CD14-positive monocyte (primary cell): ENCODE measurements at regions not wholly inside any gene's neighbourhood (a gene's known extent, or its start where the extent isn't known, plus 50 kb on each side); places are given as distances from the start of the nearest gene placed in this dataset.

Source experiments
- DNase-seq, 3 donors: peaks; one replicate each; pipeline ENCODE4 v3.0.0-alpha.2; 2011 to 2022
- H2AFZ ChIP-seq: 2 replicates; pipeline ENCODE4 v1.6.0; 2012; ENCODE audit warnings: mild to moderate bottlenecking, low read depth, low read length, inconsistent platforms; ENCODE audit not compliant: insufficient read depth, poor library complexity, severe bottlenecking
- H3K27ac ChIP-seq, 2 donors: 1 replicate in 1 of 2; 2 replicates in 1 of 2; pipeline ENCODE4 v1.5.1; 2012 to 2013; ENCODE audit warnings: low read length in 2 of 2, control low read depth in 1 of 2, inconsistent platforms in 1 of 2, low read depth in 1 of 2, mild to moderate bottlenecking in 1 of 2
- H3K27me3 ChIP-seq, 2 donors: one replicate each; pipeline versions ENCODE4 v1.6.0 to v1.6.1; 2011 to 2013; ENCODE audit warnings: low read length in 2 of 2; ENCODE audit not compliant: control insufficient read depth in 2 of 2, insufficient read depth in 2 of 2
- H3K36me3 ChIP-seq, 2 donors: replicated peaks in 1 of 2; 1 replicate in 1 of 2; 2 replicates in 1 of 2; pipeline versions ENCODE4 v1.5.1 to v1.6.1; 2012 to 2013; ENCODE audit warnings: low read length in 2 of 2, control low read depth in 1 of 2, inconsistent platforms in 1 of 2, mild to moderate bottlenecking in 1 of 2; ENCODE audit not compliant: insufficient read depth in 2 of 2, control insufficient read depth in 1 of 2
- H3K4me1 ChIP-seq, 2 donors: 1 replicate in 1 of 2; 2 replicates in 1 of 2; pipeline versions ENCODE4 v1.5.1 to v1.6.1; 2012 to 2013; ENCODE audit warnings: low read length in 2 of 2, control low read depth in 1 of 2, inconsistent platforms in 1 of 2, mild to moderate bottlenecking in 1 of 2, moderate library complexity in 1 of 2; ENCODE audit not compliant: insufficient read depth in 2 of 2, control insufficient read depth in 1 of 2
- H3K4me2 ChIP-seq: replicated peaks from 2 replicates; pipeline ENCODE3; 2012; ENCODE audit warnings: low read length, moderate library complexity, mild to moderate bottlenecking; ENCODE audit not compliant: poor library complexity, severe bottlenecking; ENCODE audit errors: extremely low read depth
- H3K4me3 ChIP-seq, 3 experiments: fragments of 200-600 bp in 1 of 3; sonication (generic) in 1 of 3; replicated peaks in 1 of 3; 1 replicate in 2 of 3; 2 replicates in 1 of 3; pipeline ENCODE4 v1.5.1; 2011 to 2013; ENCODE audit warnings: low read length in 3 of 3, mild to moderate bottlenecking in 3 of 3, control low read depth in 2 of 3, low read depth in 2 of 3, inconsistent platforms in 1 of 3, moderate library complexity in 1 of 3
- H3K79me2 ChIP-seq: 2 replicates; pipeline ENCODE4 v1.6.0; 2012; ENCODE audit warnings: mild to moderate bottlenecking, control low read depth, inconsistent platforms, low read length, moderate library complexity; ENCODE audit not compliant: insufficient read depth
- H3K9ac ChIP-seq: 2 replicates; pipeline ENCODE4 v1.6.0; 2017; ENCODE audit warnings: low read length, mild to moderate bottlenecking; ENCODE audit not compliant: insufficient read depth, poor library complexity, severe bottlenecking
- H3K9me3 ChIP-seq, 2 donors: replicated peaks in 1 of 2; 1 replicate in 1 of 2; 2 replicates in 1 of 2; pipeline versions ENCODE4 v1.5.1 to v1.6.1; 2012 to 2013; ENCODE audit warnings: low read length in 2 of 2, control low read depth in 1 of 2; ENCODE audit not compliant: control insufficient read depth in 1 of 2, insufficient read depth in 1 of 2
- H4K20me1 ChIP-seq: 2 replicates; pipeline ENCODE4 v1.6.0; 2012; ENCODE audit warnings: mild to moderate bottlenecking, low read length, control low read depth, moderate library complexity; ENCODE audit not compliant: insufficient read depth
- H3K27ac Mint-ChIP-seq, 7 donors: one replicate each; pipeline ENCODE4 v1.8.0; 2020; ENCODE audit warnings: mild to moderate bottlenecking in 7 of 7, mixed read lengths in 7 of 7, moderate library complexity in 6 of 7, inconsistent platforms in 2 of 7
- H3K27me3 Mint-ChIP-seq, 3 donors: one replicate each; pipeline ENCODE4 v1.8.0; 2021 to 2022; ENCODE audit warnings: low read depth in 3 of 3, mild to moderate bottlenecking in 3 of 3, mixed read lengths in 3 of 3, moderate library complexity in 3 of 3, inconsistent platforms in 1 of 3
- H3K36me3 Mint-ChIP-seq, 2 donors: one replicate each; pipeline ENCODE4 v1.8.0; 2020; ENCODE audit warnings: mixed read lengths in 2 of 2, inconsistent platforms in 1 of 2, mild to moderate bottlenecking in 1 of 2
- H3K4me1 Mint-ChIP-seq: one replicate; pipeline ENCODE4 v1.8.0; 2020; ENCODE audit warnings: mild to moderate bottlenecking, mixed read lengths
- H3K4me3 Mint-ChIP-seq, 2 donors: one replicate each; pipeline ENCODE4 v1.8.0; 2020; ENCODE audit warnings: mild to moderate bottlenecking in 2 of 2, mixed read lengths in 2 of 2, moderate library complexity in 1 of 2
- H3K9me3 Mint-ChIP-seq, 7 donors: one replicate each; pipeline ENCODE4 v1.8.0; 2020 to 2022; ENCODE audit warnings: mixed read lengths in 7 of 7, mild to moderate bottlenecking in 6 of 7, moderate library complexity in 6 of 7, inconsistent platforms in 2 of 7
- WGBS: methylation state at CpG from one replicate; pipeline ENCODE4 v1.1.5; 2013; ENCODE audit warnings: missing lambda C conversion rate; ENCODE audit not compliant: insufficient coverage; 5-methylcytosine and 5-hydroxymethylcytosine counted together
- intact Hi-C, 2 donors: fragments of 100-400 bp; cut with micrococcal nuclease; formaldehyde crosslinking; loops; one replicate each; pipeline versions ENCODE4 v1.15.0 to v1.15.1; 2023
- TF ChIP-seq, protein P1 (sequence below): fragments of 200-600 bp; IDR thresholded peaks from one replicate; pipeline ENCODE4 v1.8.0; 2022; ENCODE audit warnings: antibody characterized with exemption, mild to moderate bottlenecking

DNA sequence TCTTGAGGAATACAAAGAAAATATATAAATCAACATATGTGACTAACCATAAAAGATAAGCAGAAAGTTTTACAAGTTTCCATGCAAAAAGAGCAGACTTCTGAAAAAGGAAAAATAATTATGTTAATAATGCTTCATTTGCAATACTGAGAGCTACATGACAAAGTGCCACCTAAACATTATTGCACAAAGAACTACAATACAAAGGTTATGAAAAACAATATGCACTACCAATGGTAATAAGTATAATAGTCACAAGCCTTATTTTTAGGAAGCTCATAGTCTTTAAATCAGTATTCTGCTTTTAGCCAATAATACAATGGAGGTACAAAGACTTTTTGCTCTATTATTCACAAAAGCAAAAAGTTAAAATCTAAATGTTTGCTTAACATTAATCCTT, 411.2 kb downstream of the TLL1 start:
- TF ChIP-seq, protein P1, sequence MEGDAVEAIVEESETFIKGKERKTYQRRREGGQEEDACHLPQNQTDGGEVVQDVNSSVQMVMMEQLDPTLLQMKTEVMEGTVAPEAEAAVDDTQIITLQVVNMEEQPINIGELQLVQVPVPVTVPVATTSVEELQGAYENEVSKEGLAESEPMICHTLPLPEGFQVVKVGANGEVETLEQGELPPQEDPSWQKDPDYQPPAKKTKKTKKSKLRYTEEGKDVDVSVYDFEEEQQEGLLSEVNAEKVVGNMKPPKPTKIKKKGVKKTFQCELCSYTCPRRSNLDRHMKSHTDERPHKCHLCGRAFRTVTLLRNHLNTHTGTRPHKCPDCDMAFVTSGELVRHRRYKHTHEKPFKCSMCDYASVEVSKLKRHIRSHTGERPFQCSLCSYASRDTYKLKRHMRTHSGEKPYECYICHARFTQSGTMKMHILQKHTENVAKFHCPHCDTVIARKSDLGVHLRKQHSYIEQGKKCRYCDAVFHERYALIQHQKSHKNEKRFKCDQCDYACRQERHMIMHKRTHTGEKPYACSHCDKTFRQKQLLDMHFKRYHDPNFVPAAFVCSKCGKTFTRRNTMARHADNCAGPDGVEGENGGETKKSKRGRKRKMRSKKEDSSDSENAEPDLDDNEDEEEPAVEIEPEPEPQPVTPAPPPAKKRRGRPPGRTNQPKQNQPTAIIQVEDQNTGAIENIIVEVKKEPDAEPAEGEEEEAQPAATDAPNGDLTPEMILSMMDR = no peak
- no peak overlapping the region for H3K27ac ChIP-seq
- no peaks in the 10 kb centered on the region for H3K27me3 Mint-ChIP-seq
- H3K9me3 Mint-ChIP-seq = peaks cover 0 to 5% (median 3%) of the 10 kb centered on the region in 7 donors
- no peaks in the 10 kb centered on the region for H4K20me1 ChIP-seq
- no peaks in the 10 kb centered on the region for H3K36me3 ChIP-seq
- no peaks in the 10 kb centered on the region for H3K27me3 ChIP-seq
- no peaks in the 10 kb centered on the region for H3K36me3 Mint-ChIP-seq
- intact Hi-C loops = no loop called here
- DNase-seq = no peak
- H3K9me3 ChIP-seq = no peaks in the 10 kb centered on the region
- no peak overlapping the region for H3K9ac ChIP-seq
- H3K4me3 Mint-ChIP-seq = no peak overlapping the region
- H3K4me1 ChIP-seq = no peaks in the 10 kb centered on the region
- H2AFZ ChIP-seq = no peak overlapping the region
- no peaks in the 10 kb centered on the region for H3K79me2 ChIP-seq
- no peak overlapping the region for H3K4me3 ChIP-seq
- no peak overlapping the region for H3K4me2 ChIP-seq
- H3K4me1 Mint-ChIP-seq = no peaks in the 10 kb centered on the region
- no peak overlapping the region for H3K27ac Mint-ChIP-seq

GRCh38 chr4:166290426-166290825, 417.4 kb downstream of the TLL1 start:
- intact Hi-C loops = no loop called here
- Histone ChIP-seq H3K79me2 (no peaks in the 10 kb centered on the region), H3K4me1 (no peaks in the 10 kb centered on the region), H3K4me3 (no peak overlapping the region), H3K36me3 (no peaks in the 10 kb centered on the region), H2AFZ (no peak overlapping the region), H3K27me3 (no peaks in the 10 kb centered on the region), H3K9me3 (no peaks in the 10 kb centered on the region), H3K27ac (no peak overlapping the region), H3K9ac (no peak overlapping the region), H3K4me2 (no peak overlapping the region), H4K20me1 (no peaks in the 10 kb centered on the region)
- Mint-ChIP-seq H3K4me3 (no peak overlapping the region), H3K27me3 (peaks cover 0 to 1% (median 0%) of the 10 kb centered on the region in 3 donors), H3K4me1 (no peaks in the 10 kb centered on the region), H3K9me3 (peaks cover 0 to 10% (median 2%) of the 10 kb centered on the region in 7 donors), H3K36me3 (no peaks in the 10 kb centered on the region), H3K27ac (no peak overlapping the region)
- TF ChIP-seq, protein P1 = no peak
- DNase-seq = no peak
- no CpG with 5 or more reads among the region's 4 CpGs for WGBS
